ENCODE measurements at regions not wholly inside any gene's neighbourhood (a gene's known extent, or its start where the extent isn't known, plus 50 kb on each side); places are given as distances from the start of the nearest gene placed in this dataset.

GRCh38 chr2:16437189-16437588, 228.4 kb downstream of the CYRIA start:
- Histone ChIP-seq H3K27ac (no peak overlapping the region), H3K27me3 (replicated peaks; ENCODE audit: insufficient read depth) (no peaks in the 10 kb centered on the region), H3K4me3 (no peak overlapping the region), H3K9me3 (no peaks in the 10 kb centered on the region), H3K4me1 (replicated peaks) (no peaks in the 10 kb centered on the region), H3K36me3 (no peaks in the 10 kb centered on the region)
- TF ChIP-seq CTCF (IDR thresholded peaks at IDR 0.05) (no peak), POLR2A (IDR thresholded peaks at IDR 0.05) (no peak), POLR2AphosphoS5 (IDR thresholded peaks at IDR 0.05) (no peak)
- no peak for DNase-seq (ENCODE audit: low spot score)
- intact Hi-C loops (cut with DNase I) = no loop called here
- WGBS = 73% methylated on average over 5 of the region's 5 CpGs

- TF ChIP-seq POLR2A (IDR thresholded peaks at IDR 0.05) (no peak), POLR2AphosphoS5 (IDR thresholded peaks at IDR 0.05) (no peak), CTCF (IDR thresholded peaks at IDR 0.05) (no peak)
- intact Hi-C loops (cut with DNase I) = no loop called here
Measured at GRCh38 chr2:16434393-16434792, 231.2 kb downstream of the CYRIA start.

GRCh38 chr2:16430846-16431245, 234.8 kb downstream of the CYRIA start:
- Histone ChIP-seq H3K36me3 (no peaks in the 10 kb centered on the region), H3K27me3 (replicated peaks; ENCODE audit: insufficient read depth) (no peaks in the 10 kb centered on the region), H3K4me3 (no peak overlapping the region), H3K27ac (no peak overlapping the region), H3K4me1 (replicated peaks) (no peaks in the 10 kb centered on the region), H3K9me3 (no peaks in the 10 kb centered on the region)
- DNase-seq (ENCODE audit: low spot score) = no peak
- intact Hi-C loops (cut with DNase I) = no loop called here
- TF ChIP-seq POLR2AphosphoS5 (IDR thresholded peaks at IDR 0.05) (no peak), CTCF (IDR thresholded peaks at IDR 0.05) (no peak), POLR2A (IDR thresholded peaks at IDR 0.05) (no peak)
- WGBS = 83% methylated on average over 3 of the region's 3 CpGs

More at GRCh38 chr2:16434393-16434792, 231.2 kb downstream of the CYRIA start:
- Histone ChIP-seq H3K4me3 (no peak overlapping the region), H3K27ac (no peak overlapping the region), H3K9me3 (no peaks in the 10 kb centered on the region), H3K27me3 (replicated peaks; ENCODE audit: insufficient read depth) (no peaks in the 10 kb centered on the region), H3K36me3 (no peaks in the 10 kb centered on the region), H3K4me1 (replicated peaks) (no peaks in the 10 kb centered on the region)
- WGBS = 43% methylated on average over 2 of the region's 2 CpGs
- no peak for DNase-seq (ENCODE audit: low spot score)

DNA sequence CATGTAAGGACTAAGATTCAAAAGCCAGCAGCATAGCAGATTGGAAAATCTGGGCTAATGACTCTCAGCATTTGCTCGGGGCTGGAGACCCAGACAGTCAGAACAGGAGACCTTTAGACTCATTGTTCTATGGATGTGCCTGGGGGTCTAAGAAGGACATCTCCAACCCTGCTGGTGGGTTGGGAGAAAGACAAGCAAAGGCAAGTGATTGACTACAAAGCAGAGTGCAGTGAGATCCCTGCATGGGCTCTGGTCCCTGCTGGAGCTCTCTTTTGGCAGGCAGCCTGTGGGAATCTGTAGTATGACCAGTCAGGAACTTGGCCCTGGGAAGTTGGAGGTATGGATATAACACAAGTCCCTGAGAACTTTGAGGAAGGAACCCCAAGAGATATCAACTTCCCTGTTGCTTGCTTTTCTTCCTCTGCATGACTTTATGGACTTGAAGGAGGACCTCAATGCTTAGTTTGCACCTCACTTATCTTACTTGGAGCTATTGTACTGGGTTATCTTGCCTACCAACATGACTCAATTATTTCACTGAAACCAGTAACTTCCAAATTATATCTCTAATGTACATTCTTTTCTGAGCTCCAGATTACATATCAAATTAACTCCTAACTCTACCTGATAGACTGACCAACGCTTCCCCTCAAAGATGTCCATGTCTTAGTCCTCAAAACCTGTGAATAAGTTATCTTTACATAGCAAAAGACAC, 236.0 kb downstream of the CYRIA start:
- H3K27ac ChIP-seq = no peak overlapping the region
- TF ChIP-seq POLR2A (IDR thresholded peaks at IDR 0.05) = no peak
- TF ChIP-seq POLR2AphosphoS5 (IDR thresholded peaks at IDR 0.05) = no peak
- TF ChIP-seq CTCF (IDR thresholded peaks at IDR 0.05) = no peak
- DNase-seq (ENCODE audit: low spot score) = no peak
- no peaks in the 10 kb centered on the region for H3K9me3 ChIP-seq
- whole genome bisulfite sequencing = 48% methylated on average over 2 of the region's 2 CpGs
- no peaks in the 10 kb centered on the region for H3K4me1 ChIP-seq (replicated peaks)
- intact Hi-C loops (cut with DNase I) = no loop called here
- no peaks in the 10 kb centered on the region for H3K36me3 ChIP-seq
- no peak overlapping the region for H3K4me3 ChIP-seq
- no peaks in the 10 kb centered on the region for H3K27me3 ChIP-seq (replicated peaks; ENCODE audit: insufficient read depth)

- WGBS = 75% methylated on average over 2 of the region's 2 CpGs
- no peak for DNase-seq (ENCODE audit: low spot score)
- TF ChIP-seq POLR2A (IDR thresholded peaks at IDR 0.05) = no peak
- TF ChIP-seq POLR2AphosphoS5 (IDR thresholded peaks at IDR 0.05) = no peak
- no peak for TF ChIP-seq CTCF (IDR thresholded peaks at IDR 0.05)
- no peaks in the 10 kb centered on the region for H3K27me3 ChIP-seq (replicated peaks; ENCODE audit: insufficient read depth)
- no peak overlapping the region for H3K4me3 ChIP-seq
- H3K27ac ChIP-seq = no peak overlapping the region
- no peaks in the 10 kb centered on the region for H3K4me1 ChIP-seq (replicated peaks)
- intact Hi-C loops (cut with DNase I) = no loop called here
- no peaks in the 10 kb centered on the region for H3K36me3 ChIP-seq
- no peaks in the 10 kb centered on the region for H3K9me3 ChIP-seq
Measured at GRCh38 chr2:16429002-16429401, 236.6 kb downstream of the CYRIA start.
